ENCODE measurements at regions not wholly inside any gene's neighbourhood (a gene's known extent, or its start where the extent isn't known, plus 50 kb on each side); places are given as distances from the start of the nearest gene placed in this dataset.

DNA sequence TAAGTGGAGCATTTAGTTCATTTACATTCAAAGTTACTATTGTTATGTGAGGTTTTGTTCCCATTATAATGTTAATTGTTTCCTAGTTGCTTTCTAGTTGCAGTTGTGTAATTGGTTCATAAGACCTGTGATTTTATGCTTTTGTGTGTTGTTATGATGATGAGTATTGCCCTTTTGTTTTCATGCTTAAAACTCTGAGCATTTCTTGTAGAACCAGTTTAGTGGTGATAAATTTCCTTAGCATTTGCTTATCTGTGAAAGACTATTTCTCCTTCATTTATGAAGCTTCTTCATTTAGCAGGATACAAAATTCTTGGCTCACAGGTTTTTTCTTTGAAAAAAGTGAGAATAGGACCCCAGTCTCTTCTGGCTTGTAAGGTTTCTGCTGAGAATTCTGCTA lies 274.8 kb upstream of the SPAG17 start:
- TF ChIP-seq, protein P1, sequence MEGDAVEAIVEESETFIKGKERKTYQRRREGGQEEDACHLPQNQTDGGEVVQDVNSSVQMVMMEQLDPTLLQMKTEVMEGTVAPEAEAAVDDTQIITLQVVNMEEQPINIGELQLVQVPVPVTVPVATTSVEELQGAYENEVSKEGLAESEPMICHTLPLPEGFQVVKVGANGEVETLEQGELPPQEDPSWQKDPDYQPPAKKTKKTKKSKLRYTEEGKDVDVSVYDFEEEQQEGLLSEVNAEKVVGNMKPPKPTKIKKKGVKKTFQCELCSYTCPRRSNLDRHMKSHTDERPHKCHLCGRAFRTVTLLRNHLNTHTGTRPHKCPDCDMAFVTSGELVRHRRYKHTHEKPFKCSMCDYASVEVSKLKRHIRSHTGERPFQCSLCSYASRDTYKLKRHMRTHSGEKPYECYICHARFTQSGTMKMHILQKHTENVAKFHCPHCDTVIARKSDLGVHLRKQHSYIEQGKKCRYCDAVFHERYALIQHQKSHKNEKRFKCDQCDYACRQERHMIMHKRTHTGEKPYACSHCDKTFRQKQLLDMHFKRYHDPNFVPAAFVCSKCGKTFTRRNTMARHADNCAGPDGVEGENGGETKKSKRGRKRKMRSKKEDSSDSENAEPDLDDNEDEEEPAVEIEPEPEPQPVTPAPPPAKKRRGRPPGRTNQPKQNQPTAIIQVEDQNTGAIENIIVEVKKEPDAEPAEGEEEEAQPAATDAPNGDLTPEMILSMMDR (IDR thresholded peaks at IDR 0.05), result no peak
- TF ChIP-seq POLR2A (IDR thresholded peaks at IDR 0.05), result no peak

Data from esophagus squamous epithelium (tissue), 4 donors.